GM12865 (cell line): ENCODE measurements at regions not wholly inside any gene's neighbourhood (a gene's known extent, or its start where the extent isn't known, plus 50 kb on each side); places are given as distances from the start of the nearest gene placed in this dataset.

Experiments
- DNase-seq: peaks from one replicate; pipeline ENCODE4 v3.0.0; 2010; ENCODE audit warnings: low read depth
- H3K4me3 ChIP-seq: 2 replicates; pipeline ENCODE4 v1.5.1; 2011; ENCODE audit warnings: mild to moderate bottlenecking, low read depth, low read length, control low read depth
- CTCF ChIP-seq: IDR thresholded peaks from 2 replicates; pipeline ENCODE4 v1.5.1; 2011; ENCODE audit warnings: low read length, control low read depth, low read depth, inconsistent platforms; ENCODE audit not compliant: insufficient read depth; ENCODE audit errors: missing control alignments

GRCh38 chr7:26457696-26458327, 166.2 kb downstream of the SNX10 start:
- DNase-seq: no peak
- no peak for TF ChIP-seq CTCF

GRCh38 chr7:26458466-26459145, 166.9 kb downstream of the SNX10 start:
- no peak for DNase-seq
- H3K4me3 ChIP-seq: no peak overlapping the region
- TF ChIP-seq CTCF: no peak

More at GRCh38 chr7:26457696-26458327, 166.2 kb downstream of the SNX10 start:
- H3K4me3 ChIP-seq: no peak overlapping the region

GRCh38 chr7:26459540-26460193, 168.0 kb downstream of the SNX10 start:
- no peak for TF ChIP-seq CTCF
- no peak for DNase-seq

GRCh38 chr7:26460351-26461085, 168.9 kb downstream of the SNX10 start:
- TF ChIP-seq CTCF: no peak
- no peak overlapping the region for H3K4me3 ChIP-seq
- DNase-seq: no peak

More at GRCh38 chr7:26459540-26460193, 168.0 kb downstream of the SNX10 start:
- H3K4me3 ChIP-seq: no peak overlapping the region

GRCh38 chr7:26461518-26461917, 169.9 kb downstream of the SNX10 start:
- no peak overlapping the region for H3K4me3 ChIP-seq
- no peak for DNase-seq
- no peak for TF ChIP-seq CTCF

GRCh38 chr7:26466007-26466406, 174.3 kb downstream of the SNX10 start:
- DNase-seq: no peak
- no peak overlapping the region for H3K4me3 ChIP-seq
- TF ChIP-seq CTCF: no peak
